Retina (tissue), 1 donor: ENCODE measurements at regions not wholly inside any gene's neighbourhood (a gene's known extent, or its start where the extent isn't known, plus 50 kb on each side); places are given as distances from the start of the nearest gene placed in this dataset.
"Not testable (repeated sequence)": the region's sequence is repeated elsewhere in the genome, so short reads cannot be mapped to it uniquely, and the experiment has no call there.

Source experiments
- DNase-seq: peaks from one replicate; pipeline ENCODE4 v3.0.0-alpha.2; 2016

DNA sequence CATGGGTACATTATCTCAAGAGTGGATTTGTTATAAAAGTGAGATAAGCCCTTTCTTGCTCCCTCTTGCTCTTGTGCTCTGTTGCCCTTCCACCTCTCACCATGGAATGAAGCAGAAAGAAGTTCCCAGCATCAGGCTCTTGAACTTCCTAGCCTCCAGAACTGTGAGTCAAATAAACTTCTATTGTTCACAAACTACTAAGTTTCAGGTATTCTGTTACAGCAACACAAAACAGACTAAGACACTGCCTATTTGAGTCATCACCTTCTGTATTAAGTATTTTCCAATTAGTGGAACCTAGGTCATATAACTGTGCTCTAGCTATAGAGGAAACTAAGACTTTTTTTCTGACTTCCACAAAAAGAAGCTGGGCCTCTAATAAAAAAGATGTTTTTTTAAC lies 201.2 kb upstream of the FOXG1 start:
- no peak for DNase-seq

DNA sequence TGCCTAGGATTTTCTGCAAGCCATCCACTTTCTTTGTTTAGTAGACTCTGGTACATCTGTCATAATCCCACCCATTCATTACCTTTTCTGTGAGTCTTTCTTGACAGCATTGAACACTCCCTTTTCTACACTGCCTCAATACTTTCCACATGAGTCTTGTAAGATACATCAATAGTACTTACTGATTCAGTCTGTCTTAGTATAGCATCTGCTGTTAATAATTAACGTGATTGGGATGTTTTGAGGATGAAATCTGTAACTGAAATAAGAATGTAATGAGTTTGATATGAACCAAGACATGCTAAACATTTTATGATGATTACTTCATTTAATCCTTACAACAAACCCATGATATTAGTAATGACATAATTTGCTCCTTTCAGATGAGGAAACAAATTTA lies 196.2 kb upstream of the FOXG1 start:
- DNase-seq = no peak

DNA sequence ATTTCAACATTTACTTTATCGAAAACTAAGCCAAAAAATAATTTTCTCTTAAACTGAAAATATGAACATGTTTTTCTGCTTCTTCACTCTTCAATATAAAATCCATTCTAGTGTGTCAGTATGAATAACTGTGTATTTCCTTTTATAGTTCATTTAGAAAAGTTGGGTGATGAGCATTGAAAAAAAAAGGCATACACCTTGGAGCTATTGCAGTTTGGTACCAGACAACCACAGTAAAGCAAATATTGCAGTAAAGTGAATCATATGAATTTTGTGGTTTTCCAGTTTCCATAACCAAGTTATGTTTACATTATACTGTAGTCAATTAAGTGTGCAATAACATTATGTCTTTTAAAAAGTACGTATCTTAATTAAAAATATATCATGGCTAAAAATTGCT lies 195.0 kb upstream of the FOXG1 start:
- DNase-seq = no peak

- no peak for DNase-seq
Observed at GRCh38 chr14:28576523-28576922, 190.1 kb upstream of the FOXG1 start.

DNA sequence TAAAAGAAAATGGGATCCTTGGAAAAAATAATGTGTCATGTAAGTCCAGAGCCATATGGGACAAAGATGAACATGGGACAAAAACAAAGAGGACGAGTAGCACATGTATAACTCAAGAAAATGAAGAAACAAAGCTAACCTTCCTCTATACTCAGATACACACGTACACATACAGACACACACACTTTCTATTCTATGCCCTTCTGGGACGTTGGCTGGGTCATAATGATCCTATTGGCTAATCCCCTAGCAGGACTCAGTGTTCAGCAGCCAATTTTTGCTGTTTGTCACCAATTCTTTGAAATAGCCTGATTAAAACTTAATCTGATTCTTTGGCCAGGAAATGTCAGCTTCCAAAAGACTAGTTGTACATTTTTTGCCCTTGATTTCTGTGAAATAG lies 189.4 kb upstream of the FOXG1 start:
- DNase-seq = no peak

DNA sequence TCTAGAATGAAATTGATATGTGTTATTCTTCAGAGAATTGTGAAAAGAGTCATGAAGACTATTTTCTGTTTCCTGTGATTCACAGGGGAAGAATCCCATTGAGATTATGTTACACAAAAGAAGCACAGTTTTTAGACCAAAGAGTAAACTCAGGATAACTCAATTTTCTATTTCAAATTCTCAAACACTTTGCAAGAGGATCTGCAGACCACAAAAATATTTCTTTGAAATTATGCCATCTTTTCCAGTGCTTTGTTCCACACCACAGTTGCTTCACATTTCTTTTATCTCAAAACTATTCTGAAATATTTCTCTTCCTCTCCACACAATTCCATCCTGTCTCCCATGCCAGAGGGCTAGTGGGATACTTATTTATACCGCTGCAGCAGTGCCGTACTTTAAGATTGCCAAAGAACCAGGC lies 188.9 kb upstream of the FOXG1 start:
- no peak for DNase-seq

- no peak for DNase-seq
Observed at GRCh38 chr14:28584951-28585350, 181.6 kb upstream of the FOXG1 start.

DNA sequence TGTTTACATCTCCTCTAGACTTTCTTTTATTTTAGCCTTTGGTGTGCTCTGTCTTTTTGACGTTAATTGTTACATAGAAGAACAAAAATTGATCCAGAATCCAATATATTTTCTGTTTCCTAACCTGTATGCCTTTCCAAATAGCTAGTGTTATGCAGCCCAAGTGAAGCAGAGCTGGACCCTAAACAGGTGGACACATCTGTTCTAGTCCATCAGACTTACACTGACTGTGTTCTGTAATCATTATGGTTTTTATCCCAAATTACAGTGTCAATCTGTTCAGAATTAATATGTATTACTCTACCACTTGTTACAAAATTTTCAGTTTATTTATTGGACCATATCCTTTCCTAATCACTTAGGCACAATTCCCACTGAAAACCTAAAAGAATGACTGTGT lies 176.8 kb upstream of the FOXG1 start:
- DNase-seq = no peak

DNA sequence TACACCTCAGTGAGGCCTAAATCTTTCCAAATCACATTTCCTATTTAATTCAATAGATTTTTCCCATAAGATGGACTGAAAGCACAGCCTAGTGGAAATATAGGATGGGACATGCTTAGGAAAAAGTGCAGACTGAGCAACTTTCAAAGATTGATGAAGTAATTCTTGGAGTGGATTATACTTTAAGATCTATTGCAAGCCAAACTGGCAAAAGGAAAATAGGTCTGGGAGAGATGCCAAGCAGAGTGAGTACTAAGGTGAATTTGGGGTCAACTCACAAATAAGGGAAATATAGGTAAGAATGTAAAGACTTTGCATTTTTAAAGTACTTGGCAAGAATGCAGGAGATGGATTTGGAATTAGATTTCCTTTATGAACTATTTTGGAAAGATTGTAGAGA lies 170.2 kb upstream of the FOXG1 start:
- DNase-seq = no peak

DNA sequence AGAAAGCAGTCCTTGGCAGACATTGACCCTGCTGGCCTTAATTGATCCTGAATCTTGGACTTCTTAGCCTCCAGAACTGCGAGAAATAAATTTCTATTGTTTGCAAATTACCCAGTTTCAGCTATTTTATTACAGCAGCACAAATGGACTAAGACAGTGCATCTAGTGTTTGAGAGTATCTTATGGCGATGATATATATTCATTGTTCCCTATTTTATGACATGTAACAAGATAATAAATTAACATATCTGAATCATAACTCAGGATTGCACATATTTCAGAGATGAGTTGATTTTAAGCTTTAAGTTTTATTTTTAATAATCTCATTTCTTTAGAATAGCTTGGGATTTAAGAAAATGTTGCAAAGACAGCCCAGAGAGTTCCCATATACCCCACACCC lies 167.4 kb upstream of the FOXG1 start:
- DNase-seq = no peak

DNA sequence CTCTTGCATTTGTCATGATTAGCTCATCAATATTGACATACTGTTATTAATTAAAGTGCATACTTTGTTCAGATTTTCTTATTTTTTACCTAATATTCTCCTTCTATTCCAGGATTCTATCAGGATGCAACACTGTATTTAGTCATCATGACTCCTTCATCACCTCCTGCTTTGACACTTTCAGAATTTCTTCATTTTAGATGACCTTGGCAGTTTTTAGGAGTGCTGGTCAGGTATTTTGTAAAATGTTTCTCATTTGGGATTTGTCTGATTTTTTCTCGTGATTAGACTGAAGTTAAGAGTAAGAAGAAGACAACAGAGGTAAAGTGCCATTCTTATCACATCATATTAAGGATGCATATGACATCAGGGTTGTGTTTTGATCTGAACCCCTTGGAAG lies 167.0 kb upstream of the FOXG1 start:
- no peak for DNase-seq

GRCh38 chr14:28603606-28604005 lies 163.0 kb upstream of the FOXG1 start:
- DNase-seq = no peak

DNA sequence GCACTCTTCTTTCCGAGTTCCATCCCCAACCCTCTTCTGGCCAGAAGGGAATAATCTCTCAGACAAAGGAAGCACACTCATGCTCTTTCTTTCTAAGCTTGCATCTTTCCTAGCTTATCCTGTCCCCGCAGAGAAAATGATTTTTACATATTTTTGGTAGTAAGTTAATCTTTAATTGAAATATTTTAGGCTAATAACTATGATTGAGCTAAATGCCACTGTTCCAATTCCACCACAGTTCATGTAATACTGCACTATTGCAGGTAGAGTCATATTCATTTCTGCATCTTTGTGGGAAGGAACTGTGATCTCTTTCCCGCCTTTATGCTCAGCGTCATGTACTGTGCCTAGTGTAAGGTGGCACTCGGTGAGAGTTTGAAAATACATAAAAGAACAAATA lies 158.9 kb upstream of the FOXG1 start:
- no peak for DNase-seq

DNA sequence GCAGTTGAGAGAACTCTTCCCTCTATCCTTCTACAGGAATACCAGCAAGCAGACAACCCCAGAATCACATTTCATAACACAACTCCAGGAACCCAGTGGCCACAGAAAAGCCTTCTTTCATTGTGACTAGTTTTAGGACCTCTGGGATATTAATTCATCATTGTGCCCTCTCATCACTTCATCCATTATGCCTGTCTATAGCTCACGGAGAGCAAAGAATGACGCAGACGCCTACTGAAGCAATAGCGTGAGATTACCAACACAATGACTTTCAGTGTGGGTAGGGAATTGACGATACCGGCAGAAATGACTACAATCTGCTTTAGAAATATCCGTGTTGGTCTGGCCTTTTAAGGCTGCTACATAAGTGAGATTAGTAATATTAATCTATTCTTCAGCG lies 158.1 kb upstream of the FOXG1 start:
- DNase-seq = peak; percentile 32

DNA sequence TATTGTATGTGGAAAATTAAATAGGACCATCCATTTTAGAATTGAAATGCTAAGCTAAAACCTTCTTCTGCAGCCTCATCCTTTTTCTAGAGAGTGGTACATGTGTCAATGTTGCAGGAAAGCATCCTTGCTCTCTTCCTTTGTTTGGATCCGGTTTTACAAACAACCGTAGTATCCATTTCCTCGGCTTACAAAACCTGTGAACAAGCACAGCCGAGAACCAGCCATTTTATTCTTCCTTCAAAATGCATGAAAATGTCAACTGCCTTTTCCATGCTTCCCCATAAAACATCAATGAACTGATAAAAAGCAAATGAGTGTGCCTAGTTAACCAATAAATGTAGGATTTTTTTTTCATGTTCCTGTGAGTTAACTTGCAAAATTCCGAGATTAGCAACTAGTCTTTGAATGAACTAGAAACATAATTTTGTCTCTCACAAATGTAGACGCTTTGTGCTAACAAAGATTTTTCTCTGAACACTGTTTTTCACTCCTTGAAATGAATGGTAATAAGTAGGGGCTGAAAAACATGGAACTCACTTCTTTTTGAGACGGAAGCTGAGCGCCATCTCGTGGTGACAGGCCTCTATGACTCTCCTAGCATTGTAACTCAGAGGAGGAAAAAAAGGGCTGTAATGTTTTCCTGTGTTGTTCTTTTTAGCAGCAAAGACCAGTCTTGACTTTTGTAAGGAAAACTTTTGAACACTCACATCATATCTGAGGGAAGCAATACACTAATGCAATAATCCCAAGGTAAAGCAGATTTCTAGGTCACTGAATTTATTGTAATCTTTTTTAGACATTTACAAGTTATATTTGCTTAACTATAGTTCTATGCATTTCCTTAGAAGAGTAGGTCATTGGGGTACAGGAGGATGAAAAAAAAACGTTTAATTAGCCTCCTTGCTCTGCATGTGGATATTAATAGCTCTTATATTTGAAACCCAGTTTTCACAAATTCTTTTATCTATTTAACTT lies 157.4 kb upstream of the FOXG1 start:
- peak; percentile 74 for DNase-seq

- no peak for DNase-seq
Observed at GRCh38 chr14:28612414-28612813, 154.2 kb upstream of the FOXG1 start.

GRCh38 chr14:28613532-28613931 lies 153.1 kb upstream of the FOXG1 start:
- no peak for DNase-seq

DNA sequence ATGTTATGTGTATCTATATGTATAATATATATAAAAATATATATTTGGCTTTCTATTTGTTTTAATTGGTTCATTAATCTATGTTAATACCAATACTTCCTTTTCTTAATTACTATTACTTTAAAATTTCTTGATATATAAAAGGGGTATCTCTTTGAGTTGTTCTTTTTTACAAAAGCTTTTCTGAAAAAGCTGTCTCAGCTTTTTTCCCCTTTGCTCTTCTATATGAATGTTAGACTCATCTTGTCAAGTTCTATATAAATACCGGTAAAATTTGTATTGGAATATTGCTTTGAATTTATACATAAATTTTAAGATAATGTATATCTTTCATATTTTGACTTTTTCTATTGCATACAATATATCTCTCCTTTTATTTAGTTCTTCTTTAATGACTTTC lies 139.8 kb upstream of the FOXG1 start:
- no peak for DNase-seq

- no peak for DNase-seq
Observed at GRCh38 chr14:28629328-28630004, 137.1 kb upstream of the FOXG1 start.

- no peak for DNase-seq
Observed at GRCh38 chr14:28630100-28630499, 136.5 kb upstream of the FOXG1 start.

GRCh38 chr14:28635387-28635786 lies 131.2 kb upstream of the FOXG1 start:
- DNase-seq = peak; percentile 29

DNA sequence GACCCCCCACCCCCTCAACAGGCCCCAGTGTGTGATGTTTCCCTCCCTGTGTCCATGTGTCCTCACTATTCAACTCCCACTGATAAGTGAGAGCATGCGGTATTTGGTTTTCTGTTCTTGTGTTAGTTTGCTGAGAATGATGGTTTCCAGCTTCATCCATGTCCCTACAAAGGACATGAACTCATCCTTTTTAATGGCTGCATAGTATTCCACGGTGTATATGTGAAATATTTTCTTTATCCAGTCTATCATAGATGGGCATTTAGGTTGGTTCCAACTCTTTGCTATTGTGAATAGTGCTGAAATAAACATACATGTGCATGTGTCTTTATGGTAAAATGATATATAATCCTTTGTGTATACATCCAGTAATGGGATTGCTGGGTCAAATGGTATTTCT lies 130.8 kb upstream of the FOXG1 start:
- DNase-seq = not testable (repeated sequence)

DNA sequence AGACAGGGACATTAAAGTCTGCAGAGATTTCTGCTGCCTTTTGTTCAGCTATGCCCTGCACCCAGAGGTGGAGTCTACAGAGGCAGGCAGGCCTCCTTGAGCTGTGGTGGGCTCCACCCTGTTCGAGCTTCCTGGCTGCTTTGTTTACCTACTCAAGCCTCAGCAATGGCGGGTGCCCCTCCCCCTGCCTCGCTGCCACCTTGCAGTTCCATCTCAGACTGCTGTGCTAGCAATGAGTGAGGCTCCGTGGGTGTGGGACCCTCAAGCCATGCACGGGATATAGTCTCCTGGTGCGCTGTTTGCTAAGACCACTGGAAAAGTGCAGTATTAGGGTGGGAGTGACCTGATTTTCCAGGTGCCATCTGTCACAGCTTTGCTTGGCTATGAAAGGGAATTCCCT lies 125.4 kb upstream of the FOXG1 start:
- not testable (repeated sequence) for DNase-seq

- DNase-seq = no peak
Observed at GRCh38 chr14:28651148-28651547, 115.4 kb upstream of the FOXG1 start.
